Thyroid gland (tissue), 4 donors: ENCODE measurements at regions not wholly inside any gene's neighbourhood (a gene's known extent, or its start where the extent isn't known, plus 50 kb on each side); places are given as distances from the start of the nearest gene placed in this dataset.

Experiments used
- DNase-seq, 2 donors: peaks; one replicate each; pipeline ENCODE4 v3.0.0-alpha.2; 2019
- H3K27ac ChIP-seq, 3 donors: fragments of 200-600 bp; sonication (generic); 1 replicate in 2 of 3; 2 replicates in 1 of 3; pipeline ENCODE4 v1.5.1; 2016 to 2019; ENCODE audit warnings: mild to moderate bottlenecking in 1 of 3, moderate library complexity in 1 of 3
- H3K27me3 ChIP-seq: fragments of 200-600 bp; sonication (generic); one replicate; pipeline ENCODE4 v1.5.1; 2019
- H3K36me3 ChIP-seq, 2 donors: fragments of 200-600 bp; sonication (generic); one replicate each; pipeline ENCODE4 v1.5.1; 2016 to 2019
- H3K4me1 ChIP-seq, 2 donors: fragments of 200-600 bp; sonication (generic); one replicate each; pipeline ENCODE4 v1.5.1; 2017 to 2019
- H3K4me3 ChIP-seq, 3 donors: fragments of 200-600 bp; sonication (generic); replicated peaks in 1 of 3; 1 replicate in 2 of 3; 2 replicates in 1 of 3; pipeline ENCODE4 v1.5.1; 2016; ENCODE audit warnings: mild to moderate bottlenecking in 1 of 3
- H3K9me3 ChIP-seq: fragments of 200-600 bp; sonication (generic); one replicate; pipeline ENCODE4 v1.5.1; 2017
- POLR2A ChIP-seq, 2 donors: fragments of 450-650 bp; IDR thresholded peaks; one replicate each; pipeline ENCODE4 v1.6.1; 2017; ENCODE audit warnings: antibody characterized with exemption in 2 of 2, mild to moderate bottlenecking in 2 of 2, moderate library complexity in 1 of 2
- WGBS, 2 donors: methylation state at CpG; one replicate each; pipeline ENCODE4 v1.1.5; 2017; 5-methylcytosine and 5-hydroxymethylcytosine counted together
- intact Hi-C: fragments of 100-400 bp; cut with DNase I; formaldehyde crosslinking; loops from one replicate; pipeline ENCODE4 v1.15.1; 2023
- TF ChIP-seq, protein P1 (sequence below), 6 experiments: fragments of 200-600 bp in 3 of 6; fragments of 450-650 bp in 3 of 6; sonication (generic) in 3 of 6; IDR thresholded peaks; one replicate each; pipeline ENCODE4 v1.5.1; 2016 to 2019; ENCODE audit warnings: antibody characterized with exemption in 6 of 6, mild to moderate bottlenecking in 2 of 6, inconsistent platforms in 1 of 6, moderate library complexity in 1 of 6

- intact Hi-C loops = no loop called here
- Histone ChIP-seq H3K4me1 (no peaks in the 10 kb centered on the region), H3K9me3 (no peaks in the 10 kb centered on the region), H3K27me3 (no peaks in the 10 kb centered on the region), H3K4me3 (no peak overlapping the region), H3K36me3 (no peaks in the 10 kb centered on the region), H3K27ac (no peak overlapping the region)
- TF ChIP-seq, protein P1, sequence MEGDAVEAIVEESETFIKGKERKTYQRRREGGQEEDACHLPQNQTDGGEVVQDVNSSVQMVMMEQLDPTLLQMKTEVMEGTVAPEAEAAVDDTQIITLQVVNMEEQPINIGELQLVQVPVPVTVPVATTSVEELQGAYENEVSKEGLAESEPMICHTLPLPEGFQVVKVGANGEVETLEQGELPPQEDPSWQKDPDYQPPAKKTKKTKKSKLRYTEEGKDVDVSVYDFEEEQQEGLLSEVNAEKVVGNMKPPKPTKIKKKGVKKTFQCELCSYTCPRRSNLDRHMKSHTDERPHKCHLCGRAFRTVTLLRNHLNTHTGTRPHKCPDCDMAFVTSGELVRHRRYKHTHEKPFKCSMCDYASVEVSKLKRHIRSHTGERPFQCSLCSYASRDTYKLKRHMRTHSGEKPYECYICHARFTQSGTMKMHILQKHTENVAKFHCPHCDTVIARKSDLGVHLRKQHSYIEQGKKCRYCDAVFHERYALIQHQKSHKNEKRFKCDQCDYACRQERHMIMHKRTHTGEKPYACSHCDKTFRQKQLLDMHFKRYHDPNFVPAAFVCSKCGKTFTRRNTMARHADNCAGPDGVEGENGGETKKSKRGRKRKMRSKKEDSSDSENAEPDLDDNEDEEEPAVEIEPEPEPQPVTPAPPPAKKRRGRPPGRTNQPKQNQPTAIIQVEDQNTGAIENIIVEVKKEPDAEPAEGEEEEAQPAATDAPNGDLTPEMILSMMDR (IDR thresholded peaks at IDR 0.05) = no peak
- no peak for TF ChIP-seq POLR2A (IDR thresholded peaks at IDR 0.05)
- 70 to 73% methylated on average over 2 of the region's 2 CpGs for WGBS, 2 donors
- no peak for DNase-seq
Measured at GRCh38 chr9:117886616-117887015, 182.4 kb downstream of the TLR4 start.

- Histone ChIP-seq H3K27me3 (no peaks in the 10 kb centered on the region), H3K36me3 (no peaks in the 10 kb centered on the region), H3K4me3 (no peak overlapping the region), H3K9me3 (no peaks in the 10 kb centered on the region), H3K27ac (no peak overlapping the region), H3K4me1 (no peaks in the 10 kb centered on the region)
- TF ChIP-seq, protein P1 (IDR thresholded peaks at IDR 0.05) = no peak
- TF ChIP-seq POLR2A (IDR thresholded peaks at IDR 0.05) = no peak
- 78 to 83% methylated on average over 2 of the region's 2 CpGs for WGBS, 2 donors
- intact Hi-C loops = no loop called here
- DNase-seq = no peak
Measured at GRCh38 chr9:117887383-117887782, 183.2 kb downstream of the TLR4 start.

DNA sequence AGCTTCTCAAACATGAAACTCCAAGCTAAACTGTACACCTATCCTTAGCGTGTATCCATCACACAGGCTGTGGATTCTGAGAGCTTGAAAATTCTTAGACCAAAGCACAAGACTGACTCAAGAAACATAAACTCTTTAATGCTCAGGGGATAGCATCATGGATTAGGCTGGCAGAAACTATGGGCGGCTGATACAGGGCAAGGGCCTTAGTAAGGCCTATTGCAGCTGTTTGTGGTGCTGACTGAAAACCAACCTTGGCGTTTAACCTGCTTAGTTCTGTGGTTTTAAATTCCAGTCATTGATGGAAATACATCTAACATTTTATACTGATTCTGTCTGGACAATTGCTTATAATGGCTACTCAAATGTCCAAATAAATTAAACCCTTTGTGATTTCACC lies 183.7 kb downstream of the TLR4 start:
- Histone ChIP-seq H3K36me3 (no peaks in the 10 kb centered on the region), H3K27me3 (no peaks in the 10 kb centered on the region), H3K9me3 (no peaks in the 10 kb centered on the region), H3K4me1 (no peaks in the 10 kb centered on the region), H3K4me3 (no peak overlapping the region), H3K27ac (no peak overlapping the region)
- no peak for TF ChIP-seq POLR2A (IDR thresholded peaks at IDR 0.05)
- TF ChIP-seq, protein P1 (IDR thresholded peaks at IDR 0.05) = no peak
- 80 to 86% methylated on average over 3 of the region's 3 CpGs for WGBS, 2 donors
- intact Hi-C loops = no loop called here
- no peak for DNase-seq

DNA sequence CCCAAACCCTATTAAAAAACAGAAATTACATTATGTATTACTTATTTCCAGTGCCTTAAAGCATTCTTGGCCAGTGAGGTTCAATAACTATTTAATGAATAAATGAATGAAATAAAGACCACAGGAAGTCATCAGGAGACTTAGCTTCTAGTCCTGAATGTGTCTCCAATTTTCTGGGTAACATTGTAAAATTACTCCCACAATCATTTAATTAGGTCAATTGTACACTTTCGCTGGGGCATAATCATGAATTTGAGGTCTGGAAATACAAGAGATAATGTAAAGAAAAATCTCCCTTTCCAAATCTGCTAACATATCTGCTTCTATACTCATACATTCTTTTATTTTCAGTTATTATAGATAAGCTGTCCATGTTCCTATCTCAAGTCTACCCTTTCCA lies 199.2 kb downstream of the TLR4 start:
- Histone ChIP-seq H3K27ac (no peak overlapping the region), H3K4me3 (no peak overlapping the region), H3K9me3 (no peaks in the 10 kb centered on the region), H3K27me3 (no peaks in the 10 kb centered on the region), H3K36me3 (no peaks in the 10 kb centered on the region), H3K4me1 (no peaks in the 10 kb centered on the region)
- intact Hi-C loops = no loop called here
- no peak for TF ChIP-seq POLR2A (IDR thresholded peaks at IDR 0.05)
- TF ChIP-seq, protein P1 (IDR thresholded peaks at IDR 0.05) = no peak
- DNase-seq = no peak
- WGBS, 2 donors = 90 to 94% methylated on average over 1 of the region's 1 CpG

- 69 to 75% methylated on average over 4 of the region's 4 CpGs for WGBS, 2 donors
- intact Hi-C loops = no loop called here
- no peak for TF ChIP-seq POLR2A (IDR thresholded peaks at IDR 0.05)
- TF ChIP-seq, protein P1 (IDR thresholded peaks at IDR 0.05) = no peak
Measured at GRCh38 chr9:117906763-117907162, 202.6 kb downstream of the TLR4 start.

More at GRCh38 chr9:117906763-117907162, 202.6 kb downstream of the TLR4 start:
- Histone ChIP-seq H3K27me3 (no peaks in the 10 kb centered on the region), H3K9me3 (no peaks in the 10 kb centered on the region), H3K4me3 (no peak overlapping the region), H3K4me1 (no peaks in the 10 kb centered on the region), H3K36me3 (no peaks in the 10 kb centered on the region), H3K27ac (no peak overlapping the region)
- DNase-seq = no peak
